Thoracic aorta (tissue), 2 donors: ENCODE measurements at regions not wholly inside any gene's neighbourhood (a gene's known extent, or its start where the extent isn't known, plus 50 kb on each side); places are given as distances from the start of the nearest gene placed in this dataset.

Experiments used
- ATAC-seq: fragments of 150-250 bp; one replicate; pipeline ENCODE4 v1.8.0; 2017; ENCODE audit warnings: low read depth; ENCODE audit not compliant: insufficient number of reproducible peaks, low FRiP score
- DNase-seq: peaks from one replicate; pipeline ENCODE4 v3.0.0-alpha.2; 2020; ENCODE audit warnings: low spot score
- H3K27ac ChIP-seq, 2 donors: fragments of 200-600 bp; sonication (generic); 1 replicate in 1 of 2; 2 replicates in 1 of 2; pipeline ENCODE4 v1.5.1; 2016; ENCODE audit warnings: mild to moderate bottlenecking in 2 of 2, moderate library complexity in 2 of 2
- H3K27me3 ChIP-seq: fragments of 200-600 bp; sonication (generic); replicated peaks from 2 replicates; pipeline ENCODE4 v1.6.0; 2016; ENCODE audit warnings: mild to moderate bottlenecking; ENCODE audit not compliant: insufficient read depth
- H3K36me3 ChIP-seq: fragments of 200-600 bp; sonication (generic); one replicate; pipeline ENCODE4 v1.5.1; 2016
- H3K4me1 ChIP-seq, 2 donors: fragments of 200-600 bp; sonication (generic); 1 replicate in 1 of 2; 2 replicates in 1 of 2; pipeline versions ENCODE4 v1.5.1 to v1.6.0; 2016; ENCODE audit warnings: low read depth in 2 of 2, mild to moderate bottlenecking in 1 of 2; ENCODE audit not compliant: control insufficient read depth in 1 of 2
- H3K4me3 ChIP-seq: fragments of 200-600 bp; sonication (generic); 2 replicates; pipeline ENCODE4 v1.5.1; 2016; ENCODE audit warnings: mild to moderate bottlenecking
- H3K9me3 ChIP-seq: fragments of 200-600 bp; sonication (generic); 2 replicates; pipeline ENCODE4 v1.5.1; 2016
- CTCF ChIP-seq: fragments of 200-600 bp; sonication (generic); IDR thresholded peaks from one replicate; pipeline ENCODE4 v1.5.1; 2019; ENCODE audit warnings: antibody characterized with exemption

DNA sequence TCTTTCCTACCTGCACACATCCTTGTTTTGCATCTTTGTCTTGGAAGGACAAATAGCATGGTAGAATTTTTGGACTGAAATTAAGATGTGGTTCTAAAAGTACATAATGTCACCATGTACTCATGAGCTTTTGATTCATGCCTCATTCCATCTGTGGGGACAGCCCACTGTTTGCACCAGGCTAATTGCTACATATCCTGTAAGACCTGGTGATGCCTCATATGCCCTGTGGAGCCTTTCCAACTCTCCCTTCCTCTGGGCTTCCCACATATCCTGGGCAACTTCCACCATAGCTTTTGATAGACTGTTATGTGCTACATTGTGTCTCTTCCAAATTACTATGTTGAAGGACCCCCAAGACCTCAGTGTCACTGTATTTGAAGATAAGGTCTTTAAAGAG, 213.6 kb upstream of the PREP start:
- Histone ChIP-seq H3K9me3 (no peaks in the 10 kb centered on the region), H3K36me3 (no peaks in the 10 kb centered on the region), H3K27me3 (no peaks in the 10 kb centered on the region), H3K4me3 (no peak overlapping the region), H3K27ac (no peak overlapping the region), H3K4me1 (no peaks in the 10 kb centered on the region)
- TF ChIP-seq CTCF, result no peak
- no peak for ATAC-seq
- DNase-seq, result no peak

GRCh38 chr6:105611606-105612005, 208.7 kb upstream of the PREP start:
- Histone ChIP-seq H3K27ac (no peak overlapping the region), H3K4me1 (no peaks in the 10 kb centered on the region), H3K9me3 (no peaks in the 10 kb centered on the region), H3K36me3 (no peaks in the 10 kb centered on the region), H3K4me3 (no peak overlapping the region), H3K27me3 (no peaks in the 10 kb centered on the region)
- TF ChIP-seq CTCF, result no peak
- DNase-seq (no peak), ATAC-seq (no peak)

- H3K27me3 ChIP-seq, result no peaks in the 10 kb centered on the region
- no peak for ATAC-seq
- TF ChIP-seq CTCF, result no peak
- H3K27ac ChIP-seq, result no peak overlapping the region
- no peak for DNase-seq
- peak overlapping the region; percentile 2 for H3K4me3 ChIP-seq
- H3K9me3 ChIP-seq, result no peaks in the 10 kb centered on the region
- no peaks in the 10 kb centered on the region for H3K36me3 ChIP-seq
- peaks cover 0 to 7% of the 10 kb centered on the region in 2 donors for H3K4me1 ChIP-seq
Observed at GRCh38 chr6:105609375-105609991, 206.6 kb upstream of the PREP start.

DNA sequence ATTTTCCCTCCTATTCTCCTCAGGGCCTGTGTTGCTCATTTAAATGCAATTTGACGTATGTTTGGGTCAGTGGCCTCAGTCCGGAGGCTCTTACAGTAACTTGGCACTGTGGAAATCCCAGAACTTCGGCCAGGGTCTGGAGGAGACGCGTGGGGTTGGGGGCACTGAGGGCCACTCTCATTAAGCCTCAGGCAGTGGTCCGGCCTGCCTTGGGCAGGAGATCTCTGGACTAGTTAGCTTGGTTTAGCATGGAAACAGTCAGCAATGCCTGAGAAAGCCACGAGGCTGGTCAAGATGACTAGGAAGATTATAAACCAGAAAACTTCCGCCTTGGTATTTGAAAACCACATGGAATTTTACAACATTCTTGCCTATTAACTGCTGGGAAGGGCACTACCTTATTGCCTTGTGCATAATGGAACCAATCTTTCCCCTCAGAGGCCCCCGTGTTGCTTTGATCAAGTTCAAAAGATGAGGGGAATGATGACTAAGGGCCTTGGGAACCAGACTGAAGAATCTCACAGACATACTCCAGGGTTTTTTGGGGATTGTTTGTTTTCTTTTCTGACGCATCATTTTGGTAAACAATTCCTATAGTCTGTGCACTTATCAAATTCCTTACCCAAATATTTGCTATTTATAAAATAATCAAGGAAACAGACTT, 206.0 kb upstream of the PREP start:
- no peaks in the 10 kb centered on the region for H3K9me3 ChIP-seq
- DNase-seq (no peak), ATAC-seq (no peak)
- no peak overlapping the region for H3K27ac ChIP-seq
- peaks cover 0 to 13% of the 10 kb centered on the region in 2 donors for H3K4me1 ChIP-seq
- H3K4me3 ChIP-seq, result no peak overlapping the region
- H3K27me3 ChIP-seq, result no peaks in the 10 kb centered on the region
- TF ChIP-seq CTCF, result no peak
- H3K36me3 ChIP-seq, result no peaks in the 10 kb centered on the region

- Histone ChIP-seq H3K36me3 (no peaks in the 10 kb centered on the region), H3K4me1 (peaks cover 4 to 20% of the 10 kb centered on the region in 2 donors), H3K27me3 (no peaks in the 10 kb centered on the region), H3K9me3 (no peaks in the 10 kb centered on the region), H3K4me3 (no peak overlapping the region), H3K27ac (no peak overlapping the region)
- DNase-seq (no peak), ATAC-seq (no peak)
- no peak for TF ChIP-seq CTCF
Observed at GRCh38 chr6:105607636-105608621, 205.0 kb upstream of the PREP start.
